H1 (cell line): ENCODE measurements at regions not wholly inside any gene's neighbourhood (a gene's known extent, or its start where the extent isn't known, plus 50 kb on each side); places are given as distances from the start of the nearest gene placed in this dataset.

ENCODE experiments used
- CTCF ChIA-PET: fragments of 300-600 bp; sonication (Branson Sonifier 250); formaldehyde crosslinking; loops from one replicate; lab custom pipeline; 2021; ENCODE audit not compliant: partially characterized antibody; lab: Charles Lee
- POLR2A ChIA-PET: fragments of 300-600 bp; sonication (Branson Sonifier 250); formaldehyde crosslinking; loops from one replicate; lab custom pipeline; 2021; ENCODE audit warnings: inconsistent platforms; ENCODE audit not compliant: partially characterized antibody; lab: Charles Lee
- DNase-seq, 2 experiments: peaks; one replicate each; pipeline versions ENCODE4 v3.0.0 to v3.0.0-alpha.2; 2010 to 2022; ENCODE audit warnings: low spot score in 2 of 2, low read depth in 1 of 2, mixed read lengths in 1 of 2
- FAIRE-seq: peaks from 2 replicates; lab custom pipeline; 2011; peaks lifted over from hg19 to GRCh38; lab: Jason Lieb, UNC
- H2AFZ ChIP-seq: 2 replicates; pipeline ENCODE4 v1.8.1; 2012; ENCODE audit warnings: low read length, inconsistent platforms
- H2AK5ac ChIP-seq: 2 replicates; pipeline ENCODE4 v1.6.1; 2013; ENCODE audit warnings: low read depth, low read length
- H2BK120ac ChIP-seq: replicated peaks from 2 replicates; pipeline ENCODE3; 2013; ENCODE audit warnings: low read depth, low read length, inconsistent platforms
- H2BK12ac ChIP-seq: 2 replicates; pipeline ENCODE4 v1.6.1; 2013; ENCODE audit warnings: low read depth, low read length
- H2BK15ac ChIP-seq: 2 replicates; pipeline ENCODE4 v1.6.1; 2013; ENCODE audit warnings: low read length
- H2BK20ac ChIP-seq: 2 replicates; pipeline ENCODE4 v1.6.1; 2013; ENCODE audit warnings: low read length
- H2BK5ac ChIP-seq: 2 replicates; pipeline ENCODE4 v1.6.1; 2013; ENCODE audit warnings: low read depth, low read length
- H3K14ac ChIP-seq: 2 replicates; pipeline ENCODE4 v1.6.1; 2013; ENCODE audit warnings: inconsistent platforms; ENCODE audit not compliant: insufficient read length
- H3K18ac ChIP-seq: 2 replicates; pipeline ENCODE4 v1.6.1; 2013; ENCODE audit warnings: low read length; ENCODE audit errors: extremely low read depth
- H3K23ac ChIP-seq: 2 replicates; pipeline ENCODE4 v1.6.1; 2013; ENCODE audit warnings: inconsistent platforms; ENCODE audit not compliant: insufficient read length
- H3K23me2 ChIP-seq: 2 replicates; pipeline ENCODE4 v1.6.1; 2013; ENCODE audit warnings: low read depth, low read length
- H3K27ac ChIP-seq: 2 replicates; pipeline ENCODE4 v1.6.1; 2011; ENCODE audit warnings: low read depth, low read length, inconsistent platforms
- H3K27me3 ChIP-seq, 4 experiments: replicated peaks in 1 of 4; 1 replicate in 1 of 4; 2 replicates in 3 of 4; pipeline versions ENCODE4 v1.6.1 to v1.8.1; 2011 to 2013; ENCODE audit warnings: low read length in 3 of 4, mild to moderate bottlenecking in 3 of 4, inconsistent platforms in 2 of 4, mixed read lengths in 2 of 4, moderate library complexity in 1 of 4; ENCODE audit not compliant: control insufficient read depth in 3 of 4, insufficient read depth in 3 of 4; ENCODE audit errors: extremely low read depth in 1 of 4
- H3K36me3 ChIP-seq, 4 experiments: 2 replicates each; pipeline versions ENCODE4 v1.6.1 to v1.8.1; 2011 to 2013; ENCODE audit warnings: mild to moderate bottlenecking in 4 of 4, low read length in 3 of 4, moderate library complexity in 2 of 4, control low read depth in 1 of 4, inconsistent platforms in 1 of 4; ENCODE audit not compliant: insufficient read depth in 4 of 4, control insufficient read depth in 2 of 4
- H3K4ac ChIP-seq: replicated peaks from 2 replicates; pipeline ENCODE3; 2013; ENCODE audit warnings: low read length, low read depth, mixed read lengths, inconsistent platforms; ENCODE audit not compliant: insufficient read length
- H3K4me1 ChIP-seq, 4 experiments: replicated peaks in 1 of 4; 1 replicate in 1 of 4; 2 replicates in 3 of 4; pipeline versions ENCODE4 v1.6.1 to v1.8.1; 2011 to 2013; ENCODE audit warnings: low read length in 3 of 4, inconsistent platforms in 2 of 4, mixed read lengths in 1 of 4; ENCODE audit not compliant: insufficient read depth in 4 of 4, control insufficient read depth in 3 of 4
- H3K4me2 ChIP-seq, 2 experiments: 2 replicates each; pipeline versions ENCODE4 v1.6.1 to v1.8.1; 2011 to 2013; ENCODE audit warnings: low read depth in 2 of 2, low read length in 2 of 2, control low read depth in 1 of 2, inconsistent platforms in 1 of 2, mild to moderate bottlenecking in 1 of 2; ENCODE audit not compliant: insufficient read depth in 1 of 2
- H3K4me3 ChIP-seq, 4 experiments: fragments of 200-600, 300-600 bp in 1 of 4; sonication (generic), shearing (Covaris generic), sonication (Bioruptor Twin) in 1 of 4; 2 replicates each; pipeline versions ENCODE4 v1.5.1 to v1.8.1; 2011 to 2016; ENCODE audit warnings: low read length in 4 of 4, low read depth in 3 of 4, control low read depth in 2 of 4, inconsistent platforms in 2 of 4, mild to moderate bottlenecking in 2 of 4, mixed read lengths in 1 of 4, moderate library complexity in 1 of 4; ENCODE audit not compliant: insufficient read depth in 2 of 4; ENCODE audit errors: extremely low read depth in 1 of 4
- H3K56ac ChIP-seq: replicated peaks from 2 replicates; pipeline ENCODE3; 2013; ENCODE audit warnings: low read depth, mild to moderate bottlenecking, mixed read lengths, low read length, inconsistent platforms; ENCODE audit not compliant: insufficient read length
- H3K79me1 ChIP-seq: 2 replicates; pipeline ENCODE4 v1.6.1; 2013; ENCODE audit warnings: low read depth, low read length, control low read depth
- H3K79me2 ChIP-seq, 2 experiments: 2 replicates each; pipeline versions ENCODE4 v1.6.1 to v1.8.1; 2012 to 2013; ENCODE audit warnings: low read length in 2 of 2, mild to moderate bottlenecking in 2 of 2, inconsistent platforms in 1 of 2; ENCODE audit not compliant: insufficient read depth in 2 of 2, control insufficient read depth in 1 of 2
- H3K9ac ChIP-seq, 4 experiments: replicated peaks in 1 of 4; 1 replicate in 1 of 4; 2 replicates in 3 of 4; pipeline versions ENCODE4 v1.6.1 to v1.8.1; 2011 to 2013; ENCODE audit warnings: low read depth in 3 of 4, low read length in 3 of 4, control low read depth in 2 of 4, mild to moderate bottlenecking in 2 of 4, moderate library complexity in 2 of 4, inconsistent platforms in 1 of 4; ENCODE audit errors: extremely low read depth in 1 of 4
- H3K9me3 ChIP-seq, 2 experiments: 2 replicates each; pipeline versions ENCODE4 v1.6.1 to v1.8.1; 2012 to 2013; ENCODE audit warnings: mild to moderate bottlenecking in 2 of 2, moderate library complexity in 2 of 2, control low read depth in 1 of 2, inconsistent platforms in 1 of 2, low read depth in 1 of 2, low read length in 1 of 2, mixed read lengths in 1 of 2; ENCODE audit not compliant: insufficient read depth in 2 of 2
- H4K20me1 ChIP-seq, 2 experiments: replicated peaks in 1 of 2; 2 replicates each; pipeline versions ENCODE3 to v1.8.1; 2011 to 2013; ENCODE audit warnings: inconsistent platforms in 2 of 2, low read length in 2 of 2, mild to moderate bottlenecking in 1 of 2; ENCODE audit not compliant: insufficient read depth in 2 of 2, control insufficient read depth in 1 of 2
- H4K5ac ChIP-seq: 2 replicates; pipeline ENCODE4 v1.6.1; 2013; ENCODE audit warnings: low read length, low read depth, mixed read lengths, inconsistent platforms; ENCODE audit not compliant: insufficient read length
- H4K8ac ChIP-seq: 2 replicates; pipeline ENCODE4 v1.8.0; 2013; ENCODE audit warnings: mild to moderate bottlenecking, moderate library complexity, low read length, inconsistent platforms; ENCODE audit not compliant: insufficient read depth; ENCODE audit errors: extremely low read depth
- H4K91ac ChIP-seq: replicated peaks from 2 replicates; pipeline ENCODE3; 2013; ENCODE audit warnings: low read length, mixed read lengths, inconsistent platforms; ENCODE audit not compliant: insufficient read length
- ATF2 ChIP-seq: IDR thresholded peaks from 2 replicates; pipeline ENCODE4 v1.6.1; 2012; ENCODE audit warnings: low read length, inconsistent platforms
- BACH1 ChIP-seq: IDR thresholded peaks from 2 replicates; pipeline ENCODE4 v1.6.1; 2012; ENCODE audit warnings: low read length, improper control_type of control experiment
- BRCA1 ChIP-seq: IDR thresholded peaks from 2 replicates; pipeline ENCODE4 v1.6.1; 2012; ENCODE audit warnings: low read depth, low read length, improper control_type of control experiment
- HDAC6 ChIP-seq: IDR thresholded peaks from one replicate; pipeline ENCODE4 v1.7.1; 2012; ENCODE audit warnings: low read depth, mild to moderate bottlenecking, inconsistent platforms, low read length, moderate library complexity
- KDM4A ChIP-seq: IDR thresholded peaks from one replicate; pipeline ENCODE4 v1.7.1; 2012; ENCODE audit warnings: low read depth, mild to moderate bottlenecking, moderate library complexity, low read length, inconsistent platforms; ENCODE audit not compliant: severe bottlenecking
- MAX ChIP-seq: IDR thresholded peaks from 2 replicates; pipeline ENCODE4 v1.6.1; 2012; ENCODE audit warnings: inconsistent platforms
- NRF1 ChIP-seq: IDR thresholded peaks from 2 replicates; pipeline ENCODE4 v1.6.1; 2011; ENCODE audit warnings: mild to moderate bottlenecking, low read depth, low read length, improper control_type of control experiment
- PHF8 ChIP-seq: fragments of 200-600 bp; sonication (generic); conservative IDR thresholded peaks from 2 replicates; pipeline ENCODE4 v1.7.1; 2012; ENCODE audit warnings: low read depth, mild to moderate bottlenecking, inconsistent platforms, low read length, moderate library complexity
- POLR2A ChIP-seq, 2 experiments: IDR thresholded peaks; 1 replicate in 1 of 2; 2 replicates in 1 of 2; pipeline ENCODE4 v1.6.1; 2011; ENCODE audit warnings: low read depth in 2 of 2, low read length in 2 of 2, mild to moderate bottlenecking in 2 of 2; ENCODE audit errors: control extremely low read depth in 1 of 2
- RFX5 ChIP-seq: IDR thresholded peaks from 2 replicates; pipeline ENCODE4 v1.6.1; 2011; ENCODE audit warnings: low read depth, low read length, improper control_type of control experiment, borderline replicate concordance
- RNF2 ChIP-seq: fragments of 200-900, 300-1000 bp; sonication (generic); IDR thresholded peaks from 2 replicates; pipeline ENCODE4 v1.7.1; 2016; ENCODE audit warnings: borderline replicate concordance, low read depth, mild to moderate bottlenecking, antibody characterized with exemption, low read length; ENCODE audit not compliant: poor library complexity, severe bottlenecking; ENCODE audit errors: missing control alignments
- SUZ12 ChIP-seq: fragments of 200-600 bp; sonication (generic); IDR thresholded peaks from 2 replicates; pipeline ENCODE4 v1.6.1; 2012; ENCODE audit warnings: mild to moderate bottlenecking, inconsistent platforms, low read length, moderate library complexity, mixed read lengths
- ZNF274 ChIP-seq: IDR thresholded peaks from 2 replicates; pipeline ENCODE4 v1.7.0; 2012; ENCODE audit warnings: low read length, borderline replicate concordance; ENCODE audit errors: extremely low read depth
- WGBS, 2 experiments: shearing (Covaris generic) in 1 of 2; methylation state at CpG; one replicate each; pipeline versions ENCODE4 v1.1.6 to v1.1.7; 2013 to 2015; ENCODE audit warnings: low lambda C conversion rate in 2 of 2, mixed read lengths in 2 of 2, inconsistent platforms in 1 of 2, low coverage in 1 of 2, missing lambda C conversion rate in 1 of 2; ENCODE audit not compliant: insufficient replicate concordance in 2 of 2, insufficient coverage in 1 of 2, insufficient read length in 1 of 2; ENCODE audit errors: extremely low coverage in 1 of 2, missing lambda C conversion rate in 1 of 2; 5-methylcytosine and 5-hydroxymethylcytosine counted together

GRCh38 chr9:25302601-25303000, 375.6 kb downstream of the TUSC1 start:
- CTCF ChIA-PET = no interaction called here
- no peak overlapping the region for H2BK120ac ChIP-seq
- H2BK20ac ChIP-seq = no peak overlapping the region
- H4K5ac ChIP-seq = no peak overlapping the region
- no peak overlapping the region for H2BK15ac ChIP-seq
- H3K79me2 ChIP-seq = no peaks in the 10 kb centered on the region
- WGBS, 2 experiments = 44% methylated on average over 1 of the region's 1 CpG; no CpG with 5 or more reads in 1 of the 2 experiments
- no peaks in the 10 kb centered on the region for H3K9me3 ChIP-seq
- no peak overlapping the region for H3K18ac ChIP-seq
- no peaks in the 10 kb centered on the region for H3K4me1 ChIP-seq
- no peak overlapping the region for H3K4ac ChIP-seq
- H3K79me1 ChIP-seq = no peaks in the 10 kb centered on the region
- no peaks in the 10 kb centered on the region for H3K36me3 ChIP-seq
- no peak overlapping the region for H3K4me3 ChIP-seq
- H4K8ac ChIP-seq = no peak overlapping the region
- no peak overlapping the region for H3K4me2 ChIP-seq
- H3K14ac ChIP-seq = no peak overlapping the region
- H3K9ac ChIP-seq = no peak overlapping the region
- no peaks in the 10 kb centered on the region for H3K23me2 ChIP-seq
- no peak overlapping the region for H2BK5ac ChIP-seq
- DNase-seq (no peak), FAIRE-seq (peak; percentile 13)
- no peak overlapping the region for H3K56ac ChIP-seq
- H3K23ac ChIP-seq = no peak overlapping the region
- no peak overlapping the region for H2BK12ac ChIP-seq
- POLR2A ChIA-PET = no interaction called here
- no peaks in the 10 kb centered on the region for H3K27me3 ChIP-seq
- H2AFZ ChIP-seq = no peak overlapping the region
- H2AK5ac ChIP-seq = no peak overlapping the region
- no peaks in the 10 kb centered on the region for H4K20me1 ChIP-seq
- H4K91ac ChIP-seq = no peak overlapping the region
- H3K27ac ChIP-seq = no peak overlapping the region
- no peak for TF ChIP-seq MAX
- TF ChIP-seq ATF2 = no peak
- TF ChIP-seq NRF1 = no peak
- no peak for TF ChIP-seq BACH1
- TF ChIP-seq KDM4A = no peak
- no peak for TF ChIP-seq POLR2A (IDR thresholded peaks at IDR 0.05; ENCODE audit: control extremely low read depth in 1 of 2, low read depth in 2 of 2, low read length in 2 of 2)
- no peak for TF ChIP-seq BRCA1
- no peak for TF ChIP-seq HDAC6
- no peak for TF ChIP-seq RNF2
- TF ChIP-seq ZNF274 = no peak
- no peak for TF ChIP-seq SUZ12
- no peak for TF ChIP-seq RFX5
- TF ChIP-seq PHF8 = no peak
